NCI-H2171 (cell line): ENCODE measurements at regions not wholly inside any gene's neighbourhood (a gene's known extent, or its start where the extent isn't known, plus 50 kb on each side); places are given as distances from the start of the nearest gene placed in this dataset.
"Not testable (repeated sequence)": the region's sequence is repeated elsewhere in the genome, so short reads cannot be mapped to it uniquely, and the experiment has no call there.

Experiments
- DNase-seq: peaks from one replicate; lab custom pipeline; 2025; lab: John Stamatoyannopoulos, UW

DNA sequence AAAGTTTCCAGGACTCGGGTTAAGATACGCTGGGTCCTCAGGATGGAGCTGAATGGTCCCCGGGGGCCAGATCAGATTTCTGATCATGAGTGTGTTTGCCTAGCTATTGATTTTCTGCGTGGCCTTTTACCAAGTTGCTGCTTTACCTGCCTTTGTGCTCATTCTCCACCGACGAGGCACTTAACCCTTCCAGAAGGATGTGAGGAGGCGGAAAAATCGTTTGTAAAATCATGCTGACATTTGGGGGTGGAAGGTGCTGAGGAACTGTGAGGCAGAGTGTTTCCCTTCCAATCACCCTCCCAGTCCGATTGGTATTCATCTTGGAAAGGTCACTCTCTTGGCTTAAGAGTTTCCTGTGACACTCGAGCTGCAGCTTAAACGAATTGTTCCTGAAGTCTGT, 337.1 kb upstream of the KAZN start:
- DNase-seq: no peak

DNA sequence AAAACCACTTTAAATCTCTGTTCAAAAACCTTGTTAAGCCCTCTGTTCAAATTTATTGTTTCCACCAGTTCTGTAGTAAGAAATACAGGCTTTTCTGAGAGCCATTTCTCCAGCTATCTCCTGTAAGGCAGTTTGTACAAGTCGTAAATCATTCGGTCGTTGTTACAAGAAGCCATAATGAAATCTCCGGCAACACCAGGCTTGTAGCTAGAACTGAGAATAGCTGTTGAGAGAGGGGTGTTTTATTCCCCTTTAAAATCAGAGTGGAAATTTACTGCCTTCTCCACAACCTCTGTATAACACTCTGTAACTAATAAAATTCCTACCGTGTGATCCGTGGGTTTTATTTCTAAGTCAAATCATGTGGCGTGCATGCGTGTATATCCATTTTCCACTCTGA, 335.8 kb upstream of the KAZN start:
- no peak for DNase-seq

DNA sequence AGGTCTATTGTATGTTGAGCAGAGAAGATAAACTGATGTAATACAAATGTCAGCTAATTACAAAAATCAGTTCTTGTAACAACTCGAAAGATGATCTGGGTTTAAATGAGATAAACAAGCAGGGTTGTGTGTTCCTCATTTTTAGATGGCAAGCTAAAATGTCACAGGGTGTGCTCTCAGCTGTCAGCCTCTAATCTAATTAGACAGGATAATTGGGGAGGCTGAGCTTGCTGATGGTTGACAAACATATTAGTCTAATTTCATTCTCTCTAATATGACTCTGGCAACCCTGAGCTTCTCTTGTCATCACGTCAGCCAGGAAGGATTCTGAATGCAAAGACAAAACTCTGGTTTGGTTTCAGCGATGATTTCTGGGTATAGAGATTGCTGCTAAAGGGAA, 335.3 kb upstream of the KAZN start:
- DNase-seq: no peak

DNA sequence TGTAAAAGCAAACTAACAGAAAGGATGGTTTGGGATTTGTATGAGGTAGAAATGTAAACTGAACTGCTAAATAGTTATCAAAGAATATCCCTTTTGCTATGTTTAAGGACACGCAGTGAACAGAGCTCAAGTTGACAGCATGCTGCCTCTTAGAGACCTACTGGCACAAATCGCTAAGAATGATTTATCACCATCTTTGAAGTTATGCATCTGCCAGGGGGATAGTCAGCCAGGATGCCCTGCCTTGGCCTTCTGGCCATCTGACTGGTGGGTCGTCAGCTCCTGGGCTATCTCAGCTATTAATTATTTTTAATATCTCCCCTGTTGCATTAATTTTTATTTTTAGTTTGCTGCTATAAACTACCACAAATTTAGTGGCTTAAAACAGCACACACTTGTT, 334.8 kb upstream of the KAZN start:
- DNase-seq: no peak

DNA sequence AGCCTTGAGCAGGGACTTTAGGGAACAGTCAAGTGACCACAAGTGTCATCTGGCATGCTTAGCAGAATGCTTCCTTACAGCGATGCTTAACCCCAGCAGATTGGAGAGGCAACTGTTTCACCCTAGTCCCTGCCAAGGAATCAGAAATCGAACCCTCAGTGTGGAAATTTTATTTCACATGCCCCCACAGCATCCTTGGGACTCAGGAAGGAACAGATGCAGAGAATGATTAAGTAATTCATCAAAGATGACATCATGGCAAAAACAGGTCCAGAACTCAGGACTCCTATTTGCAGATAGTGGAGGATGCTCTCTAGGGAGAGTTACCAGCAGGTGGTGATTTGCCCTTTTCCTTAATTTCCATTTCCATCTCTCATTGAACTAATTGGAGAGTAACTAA, 333.0 kb upstream of the KAZN start:
- DNase-seq: peak; percentile 5

DNA sequence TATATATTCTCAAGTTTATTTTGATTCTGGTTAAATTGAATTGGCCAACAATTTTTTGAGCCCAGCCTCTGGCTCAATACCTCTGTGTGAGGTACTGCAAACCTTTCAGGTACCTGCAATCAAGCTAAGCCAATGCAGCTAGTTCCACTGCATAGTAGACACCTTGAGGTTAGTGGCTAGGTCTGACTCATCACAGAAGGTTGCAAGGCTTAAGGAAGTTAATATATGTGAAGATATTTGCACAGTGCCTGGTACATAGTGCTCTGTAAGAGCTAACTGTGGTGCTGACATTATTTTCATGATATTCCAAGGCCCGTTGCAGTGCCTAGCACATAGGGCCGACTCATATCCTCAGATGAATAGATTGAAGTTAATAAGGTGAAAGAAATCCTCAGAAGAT, 330.5 kb upstream of the KAZN start:
- DNase-seq: no peak

DNA sequence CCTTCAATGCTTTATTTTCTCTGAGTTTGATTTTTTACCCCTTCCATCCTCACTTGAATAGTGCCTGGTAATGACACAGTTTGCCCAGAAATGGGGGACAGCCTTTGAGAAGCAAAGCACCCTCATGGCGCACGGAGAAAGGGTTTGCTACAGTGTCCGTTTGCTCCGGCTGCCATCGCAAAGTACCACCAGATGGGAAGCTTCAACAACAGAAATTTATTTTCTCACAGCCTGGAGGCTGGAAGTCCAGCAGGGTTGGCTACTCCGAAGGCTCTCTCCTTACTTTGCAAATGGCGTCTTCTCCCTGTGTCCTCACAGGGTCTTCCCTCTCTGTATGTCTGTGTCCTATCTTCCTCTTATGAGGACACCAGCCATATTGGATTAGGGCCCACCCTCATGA, 327.7 kb upstream of the KAZN start:
- no peak for DNase-seq

DNA sequence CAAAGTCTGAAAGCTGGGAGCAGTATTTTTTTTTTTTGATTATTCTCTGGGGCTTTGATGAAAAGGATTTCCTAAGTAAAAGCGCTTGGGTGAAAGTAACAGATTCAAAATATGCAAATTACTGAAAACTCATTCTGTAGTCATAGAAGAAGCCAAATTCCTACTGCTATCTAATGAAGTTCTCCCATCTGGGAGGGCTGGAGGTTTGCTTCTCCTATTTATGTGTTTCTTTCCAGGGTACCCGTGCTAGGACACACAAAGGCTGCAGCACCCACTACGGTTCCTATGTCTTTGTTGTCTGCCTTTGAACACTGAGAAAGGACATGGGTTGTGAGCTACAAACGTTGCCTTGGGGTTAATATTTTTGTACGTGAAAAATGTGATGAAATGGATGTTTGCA, 324.7 kb upstream of the KAZN start:
- no peak for DNase-seq

DNA sequence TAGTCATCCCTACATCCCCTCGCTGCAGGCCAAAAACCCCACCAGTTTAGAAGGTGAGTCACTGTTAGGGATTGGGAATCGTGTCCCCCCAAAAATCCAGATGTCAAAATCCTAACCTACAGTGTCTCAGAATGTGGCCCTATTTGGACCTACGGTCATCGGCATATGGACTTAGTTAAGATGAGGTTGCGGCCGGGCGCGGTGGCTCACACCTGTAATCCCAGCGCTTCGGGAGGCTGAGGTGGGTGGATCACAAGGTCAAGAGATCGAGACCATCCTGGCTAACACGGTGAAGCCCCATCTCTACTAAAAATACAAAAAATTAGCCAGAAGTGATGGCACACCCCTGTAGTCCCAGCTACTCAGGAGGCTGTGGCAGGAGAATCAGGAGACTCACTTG, 318.6 kb upstream of the KAZN start:
- not testable (repeated sequence) for DNase-seq

DNA sequence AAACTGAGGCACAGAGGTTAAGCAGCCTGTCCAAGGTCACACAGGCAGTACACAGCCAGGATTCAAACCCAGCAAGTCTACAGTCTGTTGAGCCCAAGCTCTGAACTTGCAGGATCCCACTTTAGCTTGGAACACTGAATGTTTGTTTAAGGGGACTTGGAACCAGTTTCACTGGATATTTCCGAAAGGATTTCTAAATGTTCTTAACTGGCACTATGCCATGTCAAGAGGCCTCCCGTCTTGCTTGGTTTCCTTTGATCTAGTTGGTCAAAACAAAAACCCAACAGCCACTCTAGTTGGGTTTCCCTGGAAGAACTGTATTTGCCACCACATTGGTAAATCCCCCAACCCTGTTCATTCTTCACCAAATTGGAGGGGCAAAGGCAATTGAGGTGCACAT, 317.6 kb upstream of the KAZN start:
- no peak for DNase-seq

DNA sequence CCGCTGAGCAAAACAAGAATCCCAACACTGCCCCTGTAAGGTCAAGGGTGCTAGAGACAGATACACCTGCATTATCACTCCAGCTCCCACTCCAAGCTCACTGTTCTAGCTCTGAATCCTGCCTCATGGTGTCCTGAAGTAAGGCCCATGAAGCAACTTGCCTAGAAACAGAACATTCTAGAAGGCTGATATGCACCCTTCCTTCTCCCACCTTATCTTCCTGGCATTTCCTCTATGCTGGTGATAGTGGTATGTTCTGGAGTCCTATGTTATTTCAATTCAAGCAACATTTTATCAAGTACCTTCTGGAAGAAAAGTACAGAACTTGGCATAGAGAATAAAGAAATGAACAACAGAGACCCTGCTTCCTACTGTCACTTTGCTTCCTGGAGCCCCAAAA, 317.1 kb upstream of the KAZN start:
- DNase-seq: no peak

DNA sequence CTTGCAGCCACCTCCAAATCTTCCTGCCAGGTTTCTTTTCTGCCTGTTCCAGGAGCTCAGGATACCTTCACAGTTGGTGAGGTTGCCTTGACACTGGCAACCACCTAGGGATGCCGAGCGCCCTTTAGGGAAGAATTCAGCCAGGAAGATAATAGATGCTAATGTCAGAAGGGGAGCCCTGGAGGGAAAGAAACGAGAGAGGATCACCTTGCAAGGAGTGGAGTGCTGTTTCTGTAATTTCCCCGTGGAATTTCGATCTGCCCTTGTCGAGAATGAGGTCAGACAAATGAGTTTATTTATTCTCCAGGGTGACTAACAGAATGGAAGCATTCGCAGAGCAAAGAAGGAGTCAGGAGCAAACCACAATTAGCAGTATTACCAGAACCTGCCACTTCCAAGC, 315.8 kb upstream of the KAZN start:
- DNase-seq: no peak

DNA sequence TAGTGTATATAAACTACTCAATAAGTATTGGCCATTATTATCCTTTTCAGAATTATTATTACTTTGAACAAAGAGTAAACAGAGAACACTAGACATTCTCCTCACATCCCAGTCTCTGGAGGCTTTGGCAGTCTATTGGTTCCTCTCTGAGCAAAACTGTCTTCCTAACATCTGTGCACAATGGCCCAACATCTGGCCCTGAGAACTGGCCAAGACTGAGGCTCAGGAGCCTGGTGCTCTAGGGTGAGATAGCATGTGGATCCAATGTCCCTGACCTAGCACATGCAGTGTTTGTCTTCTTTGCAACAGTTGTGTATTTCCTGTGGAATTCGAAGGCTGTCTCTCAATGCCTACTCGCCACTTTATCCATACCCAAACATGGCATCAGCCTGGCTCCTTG, 313.2 kb upstream of the KAZN start:
- DNase-seq: no peak

DNA sequence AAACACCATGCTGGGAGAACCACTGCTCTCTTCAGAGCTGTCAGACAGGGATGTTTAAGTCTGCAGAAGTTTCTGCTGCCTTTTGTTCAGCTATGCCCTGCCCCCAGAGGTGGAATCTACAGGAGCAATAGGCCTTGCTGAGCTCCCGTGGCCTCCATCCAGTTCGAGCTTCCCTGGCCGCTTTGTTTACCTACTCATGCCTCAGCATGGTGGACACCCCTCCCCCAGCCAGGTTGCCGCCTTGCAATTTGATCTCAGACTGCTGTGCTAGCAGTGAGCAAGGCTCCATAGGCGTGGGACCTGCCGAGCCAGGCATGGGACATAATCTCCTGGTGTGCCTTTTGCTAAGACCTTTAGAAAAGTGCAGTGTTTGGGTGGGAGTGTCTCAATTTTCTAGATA, 307.3 kb upstream of the KAZN start:
- not testable (repeated sequence) for DNase-seq

DNA sequence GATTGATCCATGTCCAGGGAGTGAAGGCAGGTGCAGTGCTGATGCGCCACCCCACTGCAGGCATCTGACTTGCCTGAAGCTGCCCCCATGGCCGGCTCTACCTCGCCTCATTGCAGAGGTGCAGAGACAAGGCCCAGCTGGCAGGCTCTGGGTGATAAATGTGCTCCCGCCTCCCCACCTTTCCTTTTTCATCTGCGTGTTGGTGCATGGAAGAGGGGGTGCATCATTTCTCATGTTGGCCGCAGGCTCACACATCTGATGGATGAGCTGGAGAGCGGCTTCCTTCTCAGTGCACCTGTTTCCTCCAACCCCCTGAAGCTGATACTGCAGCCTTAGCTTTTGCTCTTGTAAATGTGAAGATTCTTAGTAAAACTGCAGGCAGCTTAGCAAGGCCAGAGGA, 306.0 kb upstream of the KAZN start:
- no peak for DNase-seq

DNA sequence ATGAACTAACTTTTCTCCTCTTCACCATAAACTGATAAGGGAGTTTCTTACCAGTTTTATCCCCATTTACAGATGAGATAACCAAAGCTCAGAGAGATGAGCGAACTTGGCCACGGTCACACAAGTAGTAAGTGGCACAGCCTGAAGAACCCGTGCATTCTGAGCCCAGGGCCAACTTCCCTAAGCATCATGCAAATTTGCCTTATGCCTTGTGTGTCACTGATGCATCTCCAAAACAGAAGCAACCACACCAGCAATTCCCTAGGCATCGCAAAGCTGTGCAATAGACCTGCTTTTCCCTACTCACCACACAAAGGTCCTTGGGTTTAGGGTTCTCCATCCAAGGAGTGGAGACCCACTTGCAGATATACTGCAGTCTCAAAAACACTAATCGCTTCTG, 304.5 kb upstream of the KAZN start:
- DNase-seq: no peak

DNA sequence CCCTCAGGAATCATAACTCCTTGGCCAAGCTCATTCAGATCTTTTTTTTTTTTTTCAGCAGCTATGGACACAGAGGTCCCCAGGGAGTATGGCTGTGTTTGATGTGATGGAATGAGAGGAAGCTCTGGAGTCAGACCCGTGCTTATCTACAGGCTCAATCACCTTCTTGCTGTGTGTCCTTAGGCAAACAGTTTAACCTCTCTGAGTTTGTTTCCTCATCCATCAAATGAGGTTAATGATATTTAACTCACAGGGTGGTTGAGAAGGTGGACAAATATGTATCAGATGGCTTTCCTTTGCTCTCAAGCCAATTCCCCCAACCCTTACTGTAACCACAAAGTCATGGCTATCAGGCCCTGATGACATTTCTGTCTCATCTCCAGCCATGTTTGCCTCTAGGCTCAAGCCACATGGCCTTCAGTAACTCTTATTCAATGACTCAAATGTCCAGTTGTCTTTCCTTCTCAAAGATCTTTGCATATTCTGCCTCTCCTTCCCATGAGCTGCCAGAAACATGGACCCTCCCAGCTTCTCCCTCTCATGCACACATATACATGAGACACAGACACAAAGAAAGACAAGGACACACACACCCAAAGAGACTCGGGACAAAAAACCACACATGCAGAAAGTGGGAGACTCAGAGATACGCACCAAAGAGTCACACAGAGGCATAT, 303.5 kb upstream of the KAZN start:
- no peak for DNase-seq

DNA sequence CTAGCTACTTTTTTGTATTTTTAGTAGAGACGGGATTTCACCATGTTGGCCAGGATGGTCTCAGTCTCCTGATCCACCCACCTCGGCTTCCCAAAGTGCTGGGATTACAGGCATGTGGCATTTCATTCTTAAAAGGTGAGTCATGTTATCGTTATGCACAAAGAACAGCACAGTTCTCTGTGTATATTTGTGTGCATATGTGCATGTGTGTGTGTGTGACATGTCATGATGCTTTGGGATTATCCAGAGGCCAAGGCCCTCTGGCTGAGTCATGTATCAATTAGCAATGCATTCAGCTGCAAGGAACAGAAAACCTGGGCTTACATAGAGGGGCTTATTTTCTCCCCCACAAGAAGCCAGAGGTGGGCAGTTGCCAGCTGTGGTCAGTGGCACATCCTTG, 301.7 kb upstream of the KAZN start:
- DNase-seq: no peak

DNA sequence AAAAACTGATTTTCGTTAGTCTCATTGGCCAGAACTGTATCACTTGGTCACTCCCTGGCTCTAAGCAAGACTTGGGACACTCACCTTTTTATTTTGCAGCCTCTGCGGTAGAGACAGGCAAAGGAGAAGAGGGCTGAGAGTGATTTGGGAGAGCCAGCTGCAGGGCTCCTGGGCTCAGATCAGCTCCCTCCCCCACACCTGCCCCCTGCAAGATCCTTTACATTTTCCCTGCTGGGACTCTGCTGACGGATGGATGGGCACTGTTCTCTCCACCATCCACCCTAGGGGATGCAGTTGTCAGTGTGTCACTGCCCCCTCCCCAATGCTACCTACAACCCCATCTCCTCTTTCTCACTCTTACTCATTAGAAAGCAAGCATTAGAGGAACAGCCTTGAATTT, 301.1 kb upstream of the KAZN start:
- no peak for DNase-seq

DNA sequence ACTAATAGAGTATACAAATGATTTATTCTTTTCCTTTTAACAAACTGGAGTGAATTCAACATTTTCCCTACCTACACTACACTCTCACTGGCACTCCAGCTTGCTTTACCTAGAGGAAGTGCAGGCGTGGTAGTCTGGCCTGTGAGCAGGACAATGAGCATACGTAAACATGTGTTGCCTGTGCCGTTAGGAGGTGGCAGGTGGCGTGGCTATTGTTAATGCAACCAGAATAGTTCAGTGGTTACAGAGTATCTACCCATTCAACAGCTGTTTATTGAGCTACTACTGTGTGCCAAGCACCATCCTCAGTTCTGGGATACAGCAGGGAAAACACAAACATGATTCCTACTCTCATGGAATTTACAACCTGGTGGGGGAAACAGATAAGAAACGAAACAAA, 299.7 kb upstream of the KAZN start:
- no peak for DNase-seq

DNA sequence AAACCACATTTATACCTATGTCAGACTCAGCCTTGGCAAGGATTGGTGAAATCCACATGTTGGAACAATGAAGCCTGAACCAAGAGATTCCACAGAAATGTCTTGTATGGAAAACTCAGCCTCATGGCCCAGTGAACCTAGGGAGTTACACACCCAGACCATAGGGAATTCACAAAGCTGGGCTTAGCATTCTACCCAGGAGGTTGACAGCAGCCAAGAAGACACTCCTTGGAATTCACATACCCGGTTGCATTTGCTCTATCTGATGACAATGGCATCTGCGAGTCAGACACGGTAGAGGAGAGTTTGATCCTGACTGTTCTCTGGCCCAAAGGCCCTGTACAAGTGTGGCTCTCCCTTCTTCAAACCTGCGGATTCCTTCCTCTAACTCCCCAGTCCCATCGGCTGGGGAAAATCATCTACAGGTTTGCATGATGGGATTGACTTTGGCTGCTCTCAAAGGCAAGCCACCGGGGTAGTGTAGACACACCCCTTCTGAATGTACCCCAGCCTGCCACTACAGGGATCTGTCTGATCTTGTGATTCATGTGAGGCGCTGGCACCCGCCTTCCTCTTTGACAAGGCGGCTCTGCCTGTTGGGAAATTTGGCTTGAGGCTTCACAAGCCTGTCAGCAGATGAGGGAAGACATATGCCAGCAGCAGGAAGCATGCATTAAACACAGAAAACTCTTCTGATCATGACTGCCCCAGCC, 297.3 kb upstream of the KAZN start:
- no peak for DNase-seq

DNA sequence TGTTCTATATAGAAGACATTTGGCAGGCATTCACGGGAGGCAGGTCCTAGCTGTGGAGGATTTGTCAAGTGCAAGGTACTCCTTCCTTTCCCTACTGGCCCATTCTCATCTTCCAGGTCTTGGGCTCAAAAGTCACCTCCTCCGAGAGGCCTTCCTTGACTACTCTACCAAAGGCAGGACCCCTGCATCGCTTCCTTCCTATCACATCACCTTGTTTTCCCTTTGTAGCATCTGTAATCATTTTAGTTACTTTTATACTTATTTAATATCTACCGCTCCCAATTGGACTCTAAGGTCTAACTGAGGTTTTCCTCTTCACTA, 296.8 kb upstream of the KAZN start:
- no peak for DNase-seq

DNA sequence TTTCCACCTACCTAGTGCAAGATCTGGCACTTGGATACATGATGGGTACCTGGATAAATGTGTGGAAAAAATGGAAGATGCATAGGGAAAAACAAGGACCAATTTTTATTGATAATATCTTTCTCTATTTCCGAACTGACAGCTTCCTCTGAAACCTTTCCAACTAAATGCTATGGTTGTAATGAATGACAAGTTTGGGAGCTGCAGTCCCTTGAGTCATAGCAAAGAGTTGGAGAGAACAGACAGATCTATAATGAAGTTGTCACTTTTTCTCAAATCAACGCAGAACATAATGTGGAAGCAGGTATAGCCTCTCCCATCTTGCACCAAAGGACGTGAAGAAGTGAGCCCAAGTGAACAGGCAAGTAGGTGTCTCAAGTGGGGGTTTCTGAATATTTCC, 296.5 kb upstream of the KAZN start:
- no peak for DNase-seq

DNA sequence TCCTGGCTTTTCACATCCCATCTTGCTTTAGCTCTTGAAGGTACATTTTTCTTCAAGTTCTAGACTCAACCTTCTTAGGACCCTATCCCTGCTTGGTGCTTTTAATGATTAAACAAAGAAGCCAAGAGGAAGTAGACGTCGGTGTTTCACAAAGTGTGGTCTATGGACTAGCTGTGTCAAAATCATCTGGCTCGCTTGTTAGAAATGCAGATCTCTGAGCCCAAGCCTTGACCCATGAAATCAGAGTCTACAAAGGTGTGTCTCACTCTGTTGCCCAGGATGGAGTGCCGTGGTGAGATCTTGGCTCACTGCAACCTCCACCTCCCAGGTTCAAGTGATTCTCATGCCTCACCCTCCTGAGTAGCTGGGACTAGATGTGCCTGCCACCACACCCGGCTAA, 295.5 kb upstream of the KAZN start:
- DNase-seq: no peak
